NB4 (cell line): ENCODE measurements at regions not wholly inside any gene's neighbourhood (a gene's known extent, or its start where the extent isn't known, plus 50 kb on each side); places are given as distances from the start of the nearest gene placed in this dataset.

Source experiments
- MYC ChIP-seq: IDR thresholded peaks from 2 replicates; pipeline ENCODE4 v1.6.1; 2011; ENCODE audit warnings: low read depth, low read length
- POLR2A ChIP-seq: IDR thresholded peaks from 2 replicates; pipeline ENCODE4 v1.6.1; 2011; ENCODE audit warnings: mild to moderate bottlenecking; ENCODE audit not compliant: insufficient read length; ENCODE audit errors: extremely low read depth
- TF ChIP-seq, protein P1 (sequence below): IDR thresholded peaks from one replicate; pipeline ENCODE4 v1.5.1; 2012; ENCODE audit warnings: low read depth, low read length
- TF ChIP-seq, protein P2 (sequence below): IDR thresholded peaks from 2 replicates; pipeline ENCODE4 v1.6.1; 2011; ENCODE audit warnings: low read depth, low read length

DNA sequence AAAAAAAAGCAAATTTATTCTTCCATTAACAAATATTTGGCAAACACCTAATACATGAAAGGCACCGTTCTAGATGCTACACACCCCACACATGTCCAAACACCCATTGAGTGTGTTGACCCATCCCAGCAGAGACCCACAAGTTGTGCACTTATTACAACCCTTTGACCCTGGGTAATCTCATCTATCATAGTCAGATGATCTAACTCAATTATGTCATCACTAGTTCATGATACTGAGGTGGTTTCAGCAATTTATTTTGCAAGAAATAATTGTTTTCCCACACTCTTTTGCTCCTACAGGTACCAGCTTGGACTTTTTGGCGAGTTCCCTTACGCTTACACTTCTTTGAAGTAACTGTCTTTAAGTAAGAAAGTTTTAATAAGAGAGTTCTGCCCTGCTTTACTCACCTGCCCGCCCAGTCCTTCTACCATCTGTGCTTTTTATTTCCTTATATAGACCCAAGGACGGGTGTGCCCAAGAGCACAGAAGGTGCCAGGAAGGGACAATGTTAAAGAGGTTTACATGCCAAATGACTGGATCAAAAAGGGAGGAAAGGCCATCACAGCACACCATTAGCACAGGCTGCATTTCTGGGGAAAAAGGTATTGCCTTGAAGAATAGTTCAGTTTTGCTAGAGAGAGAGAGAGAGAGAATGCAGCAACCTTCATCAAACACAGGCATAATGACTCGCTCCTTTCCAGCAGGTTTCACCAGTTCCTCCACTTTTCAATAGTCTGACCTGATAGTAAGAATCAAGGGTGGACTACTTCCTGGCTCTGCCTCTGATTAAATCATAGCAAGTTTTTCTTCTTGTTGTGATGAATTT is 54.5 kb upstream of the ATP11B start:
- TF ChIP-seq POLR2A: no peak
- TF ChIP-seq, protein P1, sequence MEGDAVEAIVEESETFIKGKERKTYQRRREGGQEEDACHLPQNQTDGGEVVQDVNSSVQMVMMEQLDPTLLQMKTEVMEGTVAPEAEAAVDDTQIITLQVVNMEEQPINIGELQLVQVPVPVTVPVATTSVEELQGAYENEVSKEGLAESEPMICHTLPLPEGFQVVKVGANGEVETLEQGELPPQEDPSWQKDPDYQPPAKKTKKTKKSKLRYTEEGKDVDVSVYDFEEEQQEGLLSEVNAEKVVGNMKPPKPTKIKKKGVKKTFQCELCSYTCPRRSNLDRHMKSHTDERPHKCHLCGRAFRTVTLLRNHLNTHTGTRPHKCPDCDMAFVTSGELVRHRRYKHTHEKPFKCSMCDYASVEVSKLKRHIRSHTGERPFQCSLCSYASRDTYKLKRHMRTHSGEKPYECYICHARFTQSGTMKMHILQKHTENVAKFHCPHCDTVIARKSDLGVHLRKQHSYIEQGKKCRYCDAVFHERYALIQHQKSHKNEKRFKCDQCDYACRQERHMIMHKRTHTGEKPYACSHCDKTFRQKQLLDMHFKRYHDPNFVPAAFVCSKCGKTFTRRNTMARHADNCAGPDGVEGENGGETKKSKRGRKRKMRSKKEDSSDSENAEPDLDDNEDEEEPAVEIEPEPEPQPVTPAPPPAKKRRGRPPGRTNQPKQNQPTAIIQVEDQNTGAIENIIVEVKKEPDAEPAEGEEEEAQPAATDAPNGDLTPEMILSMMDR: no peak
- no peak for TF ChIP-seq MYC
- TF ChIP-seq, protein P2, sequence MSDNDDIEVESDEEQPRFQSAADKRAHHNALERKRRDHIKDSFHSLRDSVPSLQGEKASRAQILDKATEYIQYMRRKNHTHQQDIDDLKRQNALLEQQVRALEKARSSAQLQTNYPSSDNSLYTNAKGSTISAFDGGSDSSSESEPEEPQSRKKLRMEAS: no peak
